ENCODE measurements at regions not wholly inside any gene's neighbourhood (a gene's known extent, or its start where the extent isn't known, plus 50 kb on each side); places are given as distances from the start of the nearest gene placed in this dataset.

GRCh38 chr4:106864231-106864630 lies 171.9 kb downstream of the DKK2 start:
- H3K9ac ChIP-seq (ENCODE audit: extremely low read depth, insufficient read length, low read length) = no peak overlapping the region
- no peaks in the 10 kb centered on the region for H3K23me2 ChIP-seq (ENCODE audit: insufficient read length, low read depth, low read length, poor library complexity, severe bottlenecking)
- no peak for DNase-seq
- H2BK120ac ChIP-seq (ENCODE audit: low read depth, low read length, poor library complexity, severe bottlenecking) = no peak overlapping the region
- H3K4me2 ChIP-seq (ENCODE audit: insufficient read depth, insufficient read length, low read length) = no peak overlapping the region
- H3K4me1 Mint-ChIP-seq = no peaks in the 10 kb centered on the region
- no peak overlapping the region for H3K4ac ChIP-seq (ENCODE audit: low read depth, low read length)
- H3K9me3 ChIP-seq (ENCODE audit: control insufficient read depth, low read depth, low read length) = no peaks in the 10 kb centered on the region
- H4K5ac ChIP-seq (ENCODE audit: insufficient read length, low read depth, low read length) = no peak overlapping the region
- no peak overlapping the region for H2BK20ac ChIP-seq (ENCODE audit: low read depth, low read length, poor library complexity, severe bottlenecking)
- H3K27me3 ChIP-seq (ENCODE audit: insufficient read depth, low read length) = no peaks in the 10 kb centered on the region
- no peak overlapping the region for H3K14ac ChIP-seq (ENCODE audit: insufficient read depth, low read length)
- no peak overlapping the region for H2AK5ac ChIP-seq (ENCODE audit: insufficient read length, low read length)
- H3K9me3 Mint-ChIP-seq = no peaks in the 10 kb centered on the region
- H3K36me3 Mint-ChIP-seq (ENCODE audit: insufficient read depth in 1 of 3, low read depth in 3 of 3) = no peaks in the 10 kb centered on the region; a peak in 1 of 7 replicates
- H3K27me3 Mint-ChIP-seq (ENCODE audit: low read depth) = no peaks in the 10 kb centered on the region
- H2AFZ ChIP-seq (ENCODE audit: low read length) = no peak overlapping the region
- no peak overlapping the region for H2BK12ac ChIP-seq (ENCODE audit: insufficient read length, low read depth, low read length)
- no peaks in the 10 kb centered on the region for H3K79me1 ChIP-seq (ENCODE audit: insufficient read depth, low read depth, low read length, poor library complexity, severe bottlenecking)
- H3K27ac ChIP-seq (ENCODE audit: insufficient read length, low read depth, low read length) = no peak overlapping the region
- H4K91ac ChIP-seq (ENCODE audit: insufficient read length, low read depth, low read length) = no peak overlapping the region
- H3K56ac ChIP-seq (ENCODE audit: insufficient read length, low read depth, low read length) = no peak overlapping the region
- H4K8ac ChIP-seq (replicated peaks; ENCODE audit: insufficient read length, low read depth, low read length) = no peak overlapping the region
- H3K27ac Mint-ChIP-seq = peak overlapping the region in 1 of 3 experiments; percentile 68; a peak in 1 of 7 replicates
- no peak overlapping the region for H3T11ph ChIP-seq (ENCODE audit: low read length)
- no peaks in the 10 kb centered on the region for H3K4me1 ChIP-seq (ENCODE audit: insufficient read depth, low read length)
- TF ChIP-seq CTCF (conservative IDR thresholded peaks at IDR 0.05) = no peak
- H2BK15ac ChIP-seq (ENCODE audit: low read depth, low read length) = no peak overlapping the region
- H4K20me1 ChIP-seq (ENCODE audit: control insufficient read depth, insufficient read depth, insufficient read length) = no peaks in the 10 kb centered on the region
- H3K18ac ChIP-seq (ENCODE audit: insufficient read length, low read depth, low read length) = no peak overlapping the region
- no peak overlapping the region for H2BK5ac ChIP-seq (ENCODE audit: insufficient read length, low read length)
- H3K4me3 Mint-ChIP-seq = no peak overlapping the region
- no peak overlapping the region for H3K23ac ChIP-seq (ENCODE audit: insufficient read length, low read depth, low read length)
- H3K79me2 ChIP-seq (ENCODE audit: insufficient read depth, low read length) = no peaks in the 10 kb centered on the region

Data from H9 (cell line).